NB4 (cell line): ENCODE measurements at regions not wholly inside any gene's neighbourhood (a gene's known extent, or its start where the extent isn't known, plus 50 kb on each side); places are given as distances from the start of the nearest gene placed in this dataset.

ENCODE experiments used
- CTCF ChIP-seq: IDR thresholded peaks from one replicate; pipeline ENCODE4 v1.5.1; 2012; ENCODE audit warnings: low read depth, low read length
- POLR2A ChIP-seq: IDR thresholded peaks from 2 replicates; pipeline ENCODE4 v1.6.1; 2011; ENCODE audit warnings: mild to moderate bottlenecking; ENCODE audit not compliant: insufficient read length; ENCODE audit errors: extremely low read depth

GRCh38 chr2:89848763-89849368 is 1157.4 kb downstream of the RPIA start:
- TF ChIP-seq CTCF (no peak), POLR2A (no peak)
